NCI-H1436 (cell line): ENCODE measurements at regions not wholly inside any gene's neighbourhood (a gene's known extent, or its start where the extent isn't known, plus 50 kb on each side); places are given as distances from the start of the nearest gene placed in this dataset.

ENCODE experiments used
- DNase-seq: peaks from one replicate; lab custom pipeline; 2025; lab: John Stamatoyannopoulos, UW

GRCh38 chr18:26794230-26795101 is 71.0 kb downstream of the AQP4 start:
- DNase-seq = no peak

- DNase-seq = no peak
Observed at GRCh38 chr18:26792661-26793060, 72.8 kb downstream of the AQP4 start.

- DNase-seq = no peak
Observed at GRCh38 chr18:26791676-26792075, 73.8 kb downstream of the AQP4 start.

DNA sequence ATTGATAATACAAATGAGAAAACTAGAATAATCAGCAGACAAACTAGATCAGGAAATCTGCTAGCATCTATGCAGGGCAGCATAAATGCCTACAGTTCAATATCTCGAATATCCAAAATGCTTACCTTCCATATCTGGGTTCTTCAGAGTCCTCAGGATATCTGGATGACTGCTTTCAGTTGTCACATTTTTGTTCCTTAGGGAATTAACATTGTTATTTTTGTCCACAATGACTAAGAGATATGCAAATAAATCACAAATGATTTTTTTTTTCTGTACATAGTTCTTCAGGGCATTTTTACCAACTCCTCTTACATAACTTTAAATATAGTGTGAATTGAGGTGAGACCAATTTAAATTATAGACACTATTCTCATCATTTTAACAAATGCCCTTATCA is 80.9 kb downstream of the AQP4 start:
- no peak for DNase-seq

- DNase-seq = no peak
Observed at GRCh38 chr18:26783170-26783569, 82.3 kb downstream of the AQP4 start.

DNA sequence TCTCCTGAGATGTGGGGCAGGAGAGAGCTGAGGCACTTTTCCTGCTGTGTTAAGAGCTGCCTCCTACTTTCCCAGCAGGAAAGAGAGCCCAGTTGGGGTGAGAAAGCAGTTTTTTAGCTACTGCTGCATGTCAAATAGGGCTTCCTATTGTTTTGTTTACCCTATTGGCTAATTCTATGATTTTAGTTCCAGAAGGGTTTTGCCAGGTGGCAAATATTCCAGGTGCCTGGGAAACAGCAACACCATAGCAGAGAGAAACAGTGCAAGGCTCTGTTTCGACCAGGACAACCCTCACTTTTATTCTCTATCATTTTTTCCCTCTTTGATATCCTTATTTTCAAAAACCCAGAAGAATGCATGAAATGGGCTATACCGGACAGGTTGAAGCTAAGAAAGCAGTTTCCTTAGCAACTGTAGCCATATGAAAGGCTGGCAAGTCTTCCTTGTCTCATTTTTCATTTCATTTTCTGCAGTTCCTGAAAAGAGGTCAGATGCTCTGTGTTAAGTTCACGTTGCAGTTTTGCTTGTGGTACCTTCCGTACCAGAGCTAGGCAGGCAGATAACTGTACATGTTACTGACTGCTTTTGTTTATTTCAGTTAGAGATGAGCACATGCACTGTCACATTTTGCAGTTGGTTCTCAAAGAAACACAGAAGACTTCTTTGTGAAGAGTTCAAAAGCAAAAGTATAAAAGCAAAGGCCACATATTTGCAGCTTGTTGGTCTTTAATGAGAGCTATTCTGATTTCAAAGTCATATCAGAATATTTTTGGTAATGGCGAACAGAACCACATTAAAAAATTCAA is 84.8 kb downstream of the AQP4 start:
- no peak for DNase-seq

GRCh38 chr18:26778054-26778393 is 87.5 kb downstream of the AQP4 start:
- DNase-seq = no peak

- DNase-seq = no peak
Observed at GRCh38 chr18:26777351-26778053, 88.0 kb downstream of the AQP4 start.

GRCh38 chr18:26772691-26773090 is 92.8 kb downstream of the AQP4 start:
- DNase-seq = no peak

GRCh38 chr18:26771524-26771923 is 94.0 kb downstream of the AQP4 start:
- DNase-seq = no peak

DNA sequence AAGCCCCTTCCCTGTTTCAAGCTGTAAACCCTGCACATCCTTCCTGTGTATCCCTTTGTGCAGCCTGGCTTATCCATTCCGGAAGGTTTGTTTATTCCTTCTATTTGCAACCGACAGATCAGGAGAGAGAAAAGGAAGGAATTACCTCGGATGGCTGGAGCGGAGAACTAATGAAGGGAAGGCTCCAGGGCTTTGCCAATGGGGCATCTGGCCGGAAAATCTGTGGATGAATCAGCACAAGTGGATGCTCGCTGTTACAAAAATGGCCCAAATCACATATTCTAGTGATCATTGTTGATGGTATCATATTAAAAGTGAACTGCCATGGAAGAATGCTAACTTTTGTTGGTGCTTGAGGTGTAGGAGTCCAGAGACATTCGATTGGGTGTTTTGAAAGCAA is 97.1 kb downstream of the AQP4 start:
- no peak for DNase-seq

DNA sequence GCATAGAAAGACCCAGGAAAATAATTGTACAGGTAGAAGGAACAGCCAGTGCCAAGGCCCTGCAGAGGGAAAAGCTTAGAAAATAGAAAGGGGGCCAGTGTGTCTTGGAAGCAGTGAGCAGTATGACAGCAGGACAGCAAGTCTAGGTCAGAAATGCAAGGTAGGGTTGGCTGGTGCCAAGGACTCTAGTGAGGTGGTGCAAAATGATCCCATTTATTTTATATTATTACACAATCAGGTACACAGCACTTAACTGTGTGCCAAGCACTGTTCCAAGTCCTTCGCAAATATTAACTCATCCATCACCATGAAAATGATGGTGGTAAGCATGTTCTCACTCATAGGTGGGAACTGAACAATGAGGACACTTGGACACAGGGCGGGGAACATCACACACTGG is 100.0 kb downstream of the AQP4 start:
- DNase-seq = no peak

DNA sequence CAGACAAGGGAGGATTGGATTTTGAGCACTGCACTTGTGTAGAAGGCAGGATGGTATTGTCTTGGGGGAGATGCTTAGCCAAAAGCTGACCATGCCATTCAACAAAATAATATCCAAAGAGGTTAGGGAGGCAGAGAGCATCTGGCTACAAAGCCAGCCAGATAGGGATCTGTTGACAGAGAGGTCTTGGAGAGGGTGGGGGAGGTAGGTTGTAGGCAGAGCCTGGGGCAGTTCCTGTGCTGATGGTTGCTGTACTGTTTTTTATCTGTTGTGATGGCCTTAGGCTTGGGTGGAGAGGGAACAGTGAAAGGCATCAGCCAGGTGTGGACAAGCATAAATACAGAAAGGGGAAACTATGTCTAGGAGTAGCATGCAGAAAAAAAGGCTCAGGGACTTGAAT is 100.9 kb downstream of the AQP4 start:
- DNase-seq = no peak

- DNase-seq = no peak
Observed at GRCh38 chr18:26764177-26764576, 101.3 kb downstream of the AQP4 start.

DNA sequence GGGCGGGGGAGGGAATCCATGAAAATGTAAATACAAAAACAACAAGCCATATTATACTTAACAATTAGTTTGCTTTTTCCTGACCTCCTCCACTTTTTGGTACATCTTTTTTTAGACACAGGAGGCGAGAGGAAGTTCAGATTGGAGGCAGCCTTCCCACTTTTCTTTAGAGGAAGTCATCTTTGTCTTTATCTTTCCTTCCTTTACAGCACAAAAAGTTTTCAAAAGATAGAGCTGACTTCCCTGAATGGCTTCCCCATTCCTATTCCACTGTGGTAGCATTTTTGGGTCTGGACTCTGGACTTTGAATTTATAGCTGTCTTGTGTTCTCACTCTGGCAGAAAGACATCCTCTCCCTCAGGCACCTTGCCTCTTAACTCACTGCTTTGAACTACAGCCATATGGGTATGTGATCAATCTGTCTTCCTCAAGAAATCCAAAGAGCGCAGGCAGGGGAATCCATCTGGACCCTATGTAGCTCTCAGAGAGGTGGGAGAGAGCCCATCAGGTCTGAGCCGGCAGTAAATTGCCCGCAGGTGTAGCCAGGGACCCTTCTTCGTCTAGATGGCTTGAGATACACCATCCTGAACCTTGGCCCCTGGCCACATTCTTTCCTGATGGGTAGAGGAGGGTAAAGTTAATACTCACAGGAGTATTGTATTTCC is 101.9 kb downstream of the AQP4 start:
- DNase-seq = no peak

DNA sequence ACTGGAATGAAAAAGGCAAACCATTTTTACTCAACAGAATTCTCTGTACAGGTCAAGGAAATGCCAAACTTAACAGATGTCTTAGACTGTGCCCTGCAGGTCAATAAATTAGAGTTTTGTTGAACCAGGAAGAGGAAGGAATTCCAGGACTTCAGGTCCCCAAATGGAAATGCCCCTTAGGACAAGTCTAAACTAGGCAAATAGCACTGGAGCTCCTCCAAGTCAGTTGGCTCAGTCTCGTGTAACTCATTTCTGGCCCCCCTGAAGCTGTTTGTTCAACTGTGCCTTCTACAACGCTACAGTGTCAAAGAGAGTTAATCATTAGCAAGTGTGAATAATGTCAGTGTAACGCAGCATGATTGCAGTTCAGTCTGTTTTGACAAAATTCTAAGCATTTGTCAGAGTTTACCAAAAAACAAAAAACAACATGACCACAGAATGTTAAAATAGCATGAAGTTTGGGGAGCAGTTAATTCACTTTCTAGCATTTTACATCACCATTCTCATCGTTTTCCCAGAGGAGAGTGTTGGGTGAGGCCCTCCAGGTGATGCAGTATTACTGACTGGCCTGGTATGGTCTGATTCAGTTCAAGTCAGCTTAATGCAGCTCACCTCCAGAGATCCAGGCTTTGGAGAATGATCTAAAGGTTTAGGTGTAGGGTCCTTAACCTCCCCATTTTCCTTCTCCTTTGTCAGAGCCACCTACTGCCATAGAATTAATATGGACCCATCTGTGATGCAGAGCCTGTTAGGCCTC is 108.1 kb downstream of the AQP4 start:
- no peak for DNase-seq

DNA sequence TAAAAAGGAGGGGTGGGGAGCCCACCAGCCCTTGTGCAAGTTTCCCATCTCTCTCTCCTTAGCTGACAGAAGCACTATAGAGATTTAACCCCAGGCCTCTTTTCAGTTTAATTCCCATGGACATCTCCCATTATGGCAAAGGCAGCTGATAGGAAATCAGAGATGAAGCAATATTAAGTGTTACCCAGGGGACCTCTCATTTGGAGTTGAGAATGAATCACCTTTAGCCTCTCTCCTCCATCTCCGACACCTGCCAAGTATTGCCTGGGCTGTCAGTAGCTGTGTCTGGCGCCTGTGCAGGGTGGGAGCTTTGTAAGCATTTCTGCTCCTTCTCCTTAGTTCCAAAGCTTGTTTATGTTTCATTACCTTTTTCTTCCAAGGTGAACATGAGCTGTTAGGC is 109.0 kb downstream of the AQP4 start:
- DNase-seq = no peak

DNA sequence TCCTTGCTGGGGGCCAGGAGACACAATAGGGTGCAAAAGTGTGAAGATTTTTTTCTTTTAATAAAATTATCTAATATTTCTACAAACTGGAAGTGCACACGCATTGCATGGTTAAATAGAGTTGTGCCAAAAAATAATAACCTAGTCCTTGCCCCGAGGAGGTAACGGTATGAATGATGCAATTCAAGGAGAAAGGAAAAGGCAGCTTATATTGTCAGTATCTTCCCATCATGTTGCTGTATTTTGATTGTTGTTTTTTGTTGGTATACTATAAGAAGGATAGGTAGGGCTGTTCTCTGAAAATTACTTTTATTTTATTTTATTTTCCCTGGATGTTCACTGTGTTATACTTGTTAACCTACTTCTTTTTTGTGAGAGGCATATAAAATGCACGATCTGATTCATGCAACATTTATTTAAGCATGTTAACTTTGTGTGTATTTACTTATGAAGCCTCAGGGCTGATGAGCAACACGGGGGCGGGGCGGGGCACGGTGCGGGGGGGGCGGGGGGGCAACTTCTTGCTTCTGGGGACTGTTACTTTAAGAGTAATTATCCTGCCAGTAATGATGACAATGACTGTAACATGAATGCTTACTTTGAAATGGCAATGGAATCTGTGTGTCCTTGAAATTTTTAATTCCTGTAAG is 118.6 kb downstream of the AQP4 start:
- DNase-seq = no peak

- DNase-seq = no peak
Observed at GRCh38 chr18:26746398-26746797, 119.1 kb downstream of the AQP4 start.

DNA sequence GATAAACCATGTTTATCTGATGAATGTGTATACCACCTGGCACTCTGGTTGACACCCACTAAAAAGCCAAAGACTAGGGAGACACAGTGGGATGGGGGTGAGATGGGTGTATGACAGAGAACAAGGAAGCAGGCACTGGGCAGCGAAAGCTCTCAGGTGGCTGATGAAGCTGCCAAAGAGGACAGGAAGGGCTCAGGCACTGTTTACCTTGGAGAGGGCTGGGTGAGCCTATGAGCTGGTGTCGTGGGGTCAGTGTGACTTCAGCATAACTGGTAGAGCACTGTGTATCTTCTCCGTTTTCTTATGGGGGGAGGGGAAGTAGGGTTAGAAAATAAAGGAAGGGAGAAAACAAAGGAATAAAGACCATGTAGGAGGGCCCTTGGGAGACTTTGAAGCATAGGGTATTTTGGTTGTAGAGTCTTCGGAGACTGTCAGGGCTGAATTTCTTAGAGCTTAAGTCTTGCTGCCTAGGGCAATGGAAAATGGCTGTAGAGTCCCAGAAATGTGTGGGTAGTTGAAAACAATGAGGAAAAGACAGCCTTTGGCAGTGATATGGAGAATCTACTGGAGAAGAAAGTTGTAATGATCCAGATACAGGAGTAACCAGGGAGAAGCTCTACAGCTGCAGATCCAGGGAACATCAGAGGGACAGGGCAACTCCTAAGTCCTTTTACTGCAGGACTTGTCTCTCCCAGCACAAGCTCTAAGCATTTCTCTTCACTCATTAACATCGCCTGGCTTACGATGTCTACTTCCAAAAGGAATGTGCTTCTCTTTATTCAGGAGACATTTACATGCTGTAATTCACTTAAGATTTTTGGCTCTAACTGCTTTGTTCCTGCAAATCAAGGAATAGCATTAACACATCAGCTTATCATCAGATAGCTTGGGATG is 120.0 kb downstream of the AQP4 start:
- DNase-seq = no peak
